ENCODE measurements at regions not wholly inside any gene's neighbourhood (a gene's known extent, or its start where the extent isn't known, plus 50 kb on each side); places are given as distances from the start of the nearest gene placed in this dataset.
"Not testable (repeated sequence)": the region's sequence is repeated elsewhere in the genome, so short reads cannot be mapped to it uniquely, and the experiment has no call there.

DNA sequence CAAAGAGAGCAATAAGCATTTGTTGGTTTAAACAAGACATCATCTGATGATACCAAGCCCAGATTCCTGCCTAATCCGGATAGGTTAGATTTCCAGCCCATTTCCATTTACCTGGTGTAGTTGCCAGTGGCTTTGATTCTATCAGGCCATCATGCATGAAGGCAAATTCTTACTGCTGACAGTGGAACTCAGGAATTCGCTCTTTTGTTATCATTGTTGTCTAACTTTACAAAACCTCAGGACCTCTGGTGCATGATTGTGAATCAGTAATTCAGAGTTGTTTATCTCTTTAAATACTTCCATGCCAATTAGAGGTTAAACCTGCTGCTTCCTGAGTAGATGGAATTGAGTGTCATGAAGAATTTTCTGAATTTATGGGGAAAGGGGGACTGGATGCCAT is 76.5 kb downstream of the C9orf152 start:
- in situ Hi-C loops (cut with HindIII; ENCODE audit: low sequenced_read_pairs): no loop called here

DNA sequence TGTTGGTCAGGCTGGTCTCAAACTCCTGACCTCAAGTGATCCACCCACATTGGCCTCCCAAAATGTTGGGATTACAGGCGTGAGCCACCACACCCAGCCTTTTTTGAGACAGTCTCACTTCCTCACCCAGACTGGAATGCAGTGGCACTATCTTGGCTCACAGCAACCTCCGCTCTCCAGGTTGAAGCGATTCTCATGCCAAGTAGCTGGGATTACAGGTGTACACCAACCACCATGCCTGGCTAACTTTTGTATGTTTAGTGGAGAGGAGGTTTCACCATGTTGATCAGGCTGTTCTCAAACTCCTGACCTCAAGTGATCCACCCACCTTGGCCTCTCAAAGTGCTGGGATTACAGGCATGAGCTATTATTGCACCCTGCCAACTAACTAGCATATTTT is 75.4 kb downstream of the C9orf152 start:
- in situ Hi-C loops (cut with HindIII; ENCODE audit: low sequenced_read_pairs): not testable (repeated sequence)

DNA sequence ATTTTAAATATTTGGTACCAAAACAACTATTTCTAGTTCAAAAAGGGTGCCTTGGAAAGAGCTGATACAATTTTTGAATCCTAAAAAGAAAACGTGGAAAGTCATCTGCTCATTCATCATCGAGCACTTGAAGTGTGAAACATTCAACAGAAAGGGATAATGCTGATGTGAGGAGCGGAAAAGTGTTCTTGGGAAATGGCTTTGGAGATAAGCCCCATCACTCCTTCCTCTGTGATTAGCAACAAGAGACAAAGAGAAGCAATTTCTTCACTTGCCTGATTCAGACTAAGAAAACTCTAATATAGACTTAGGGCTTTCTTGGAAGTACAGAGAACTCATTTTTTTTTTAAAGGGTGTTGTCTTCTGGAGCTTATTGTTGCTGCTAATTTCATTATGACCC is 74.9 kb downstream of the C9orf152 start:
- in situ Hi-C loops (cut with HindIII; ENCODE audit: low sequenced_read_pairs): no loop called here

DNA sequence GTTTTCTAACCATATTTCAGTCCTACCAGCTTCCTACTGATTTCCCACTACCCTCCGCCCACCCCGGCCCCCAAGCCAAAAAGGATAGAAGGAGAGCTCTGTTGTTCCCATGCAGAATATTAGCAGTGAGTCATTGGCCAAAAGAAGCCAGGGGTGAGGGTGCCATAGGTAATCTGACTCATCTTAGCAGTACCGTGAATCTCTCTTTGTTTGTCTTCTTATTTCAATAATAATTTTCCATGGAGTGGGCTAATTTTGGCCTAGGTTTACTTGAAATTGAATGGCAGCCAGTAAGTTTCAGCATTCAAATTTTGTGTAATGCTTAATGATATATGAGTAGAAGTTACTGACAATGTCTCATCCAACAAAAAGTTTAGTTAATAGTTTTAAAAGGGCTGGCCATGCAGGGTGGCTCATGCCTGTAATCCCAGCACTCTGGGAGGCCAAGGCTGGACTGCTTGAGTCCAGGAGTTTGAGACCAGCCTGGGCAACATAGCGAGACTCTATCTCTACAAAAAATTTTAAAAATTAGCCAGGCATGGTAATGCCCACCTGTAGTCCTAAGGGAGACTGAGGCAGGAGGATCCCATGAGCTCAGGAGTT is 74.2 kb downstream of the C9orf152 start:
- in situ Hi-C loops (cut with HindIII; ENCODE audit: low sequenced_read_pairs): no loop called here

DNA sequence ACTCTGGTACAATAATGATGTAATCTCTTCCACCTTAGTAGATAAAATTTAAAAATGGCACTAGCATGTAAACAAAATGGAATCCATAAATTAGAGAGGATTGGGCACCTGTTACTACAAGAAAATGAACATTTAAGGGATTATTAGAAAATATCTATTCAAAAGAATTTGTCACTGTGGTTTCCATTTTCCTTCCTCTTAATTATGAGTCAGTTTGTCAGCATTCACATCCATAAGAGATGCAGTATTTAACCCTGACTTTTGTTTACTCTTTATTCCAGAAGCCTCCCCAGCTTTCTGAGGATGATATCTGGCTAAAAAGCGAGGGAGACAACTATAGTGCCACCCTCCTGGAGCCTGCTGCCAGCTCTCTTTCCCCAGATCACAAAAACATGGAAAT is 72.1 kb downstream of the C9orf152 start:
- in situ Hi-C loops (cut with HindIII; ENCODE audit: low sequenced_read_pairs): no loop called here

DNA sequence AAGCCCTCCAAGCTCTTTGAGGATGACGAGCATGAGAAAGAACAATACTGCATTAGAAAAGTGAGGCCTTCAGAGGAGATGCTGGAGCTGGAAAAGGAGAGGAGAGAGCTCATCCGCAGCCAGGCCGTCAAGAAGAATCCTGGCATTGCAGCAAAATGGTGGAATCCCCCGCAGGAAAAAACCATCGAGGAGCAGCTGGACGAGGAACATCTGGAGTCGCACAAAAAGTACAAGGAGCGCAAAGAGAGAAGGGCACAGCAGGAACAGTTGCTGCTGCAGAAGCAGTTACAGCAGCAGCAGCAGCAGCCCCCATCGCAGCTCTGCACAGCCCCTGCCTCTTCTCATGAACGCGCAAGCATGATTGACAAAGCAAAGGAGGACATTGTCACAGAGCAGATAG is 71.2 kb downstream of the C9orf152 start:
- in situ Hi-C loops (cut with HindIII; ENCODE audit: low sequenced_read_pairs): no loop called here

DNA sequence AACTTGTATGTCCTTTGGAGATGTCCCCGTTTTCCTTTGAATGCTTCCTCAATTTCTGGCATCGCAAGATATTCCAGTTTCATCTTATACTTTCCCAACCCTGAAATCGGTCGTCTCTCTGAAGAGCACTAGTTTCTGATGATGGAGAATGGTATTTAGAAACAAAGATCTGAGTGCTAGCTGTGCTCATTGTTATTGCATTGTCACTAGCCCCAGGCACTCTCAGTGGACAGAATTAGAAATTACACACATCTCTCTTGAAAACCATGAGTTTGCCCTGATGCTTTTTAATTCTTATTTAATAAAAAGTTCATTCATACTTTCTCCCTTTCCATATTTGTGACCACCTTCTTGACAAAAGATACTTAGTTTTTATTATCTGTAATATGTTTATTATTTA is 67.7 kb downstream of the C9orf152 start:
- in situ Hi-C loops (cut with HindIII; ENCODE audit: low sequenced_read_pairs): no loop called here

DNA sequence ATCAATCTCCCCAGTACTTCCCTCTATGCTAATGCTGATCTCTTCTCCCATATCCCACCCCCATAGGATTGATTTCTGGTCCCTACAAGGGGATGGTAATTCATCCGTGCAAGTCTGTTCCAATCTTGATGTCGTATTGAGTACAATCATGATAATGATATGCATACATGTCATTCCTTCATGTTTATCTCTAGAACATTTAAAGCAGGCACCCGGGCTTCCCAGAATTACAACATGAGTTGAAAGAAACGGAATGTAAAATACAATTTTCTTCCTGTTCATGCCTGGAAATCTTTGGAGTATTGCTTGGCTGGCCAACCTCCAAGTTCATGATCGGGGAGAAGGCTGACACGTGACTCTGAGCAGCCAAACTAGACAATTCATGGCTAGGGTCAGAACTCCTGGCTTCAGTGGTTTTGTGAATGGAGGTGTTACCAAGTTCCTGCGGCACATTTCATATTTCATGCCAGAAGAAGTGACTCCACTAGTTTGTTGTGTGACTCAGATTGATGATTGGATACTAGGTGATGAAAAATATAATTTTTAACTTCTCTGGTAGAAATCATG is 66.6 kb downstream of the C9orf152 start:
- in situ Hi-C loops (cut with HindIII; ENCODE audit: low sequenced_read_pairs): no loop called here

DNA sequence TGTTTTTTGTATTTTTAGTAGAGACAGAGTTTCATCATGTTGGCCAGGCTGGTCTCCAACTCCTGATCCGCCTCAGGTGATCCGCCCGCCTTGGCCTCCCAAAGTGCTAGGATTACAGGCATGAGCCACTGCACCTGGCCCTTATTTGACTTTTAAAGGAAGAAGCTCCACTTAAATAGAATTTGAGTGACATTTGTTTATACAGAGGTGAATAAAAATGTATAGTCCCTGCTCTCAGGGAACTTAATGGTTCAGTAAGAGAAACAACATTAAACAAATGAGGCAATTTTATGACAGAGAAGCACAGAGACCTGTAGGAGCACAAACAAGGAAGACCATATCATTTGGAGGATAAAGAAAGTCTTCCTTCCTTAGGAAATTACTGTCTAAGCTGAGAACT is 65.7 kb downstream of the C9orf152 start:
- in situ Hi-C loops (cut with HindIII; ENCODE audit: low sequenced_read_pairs): no loop called here

DNA sequence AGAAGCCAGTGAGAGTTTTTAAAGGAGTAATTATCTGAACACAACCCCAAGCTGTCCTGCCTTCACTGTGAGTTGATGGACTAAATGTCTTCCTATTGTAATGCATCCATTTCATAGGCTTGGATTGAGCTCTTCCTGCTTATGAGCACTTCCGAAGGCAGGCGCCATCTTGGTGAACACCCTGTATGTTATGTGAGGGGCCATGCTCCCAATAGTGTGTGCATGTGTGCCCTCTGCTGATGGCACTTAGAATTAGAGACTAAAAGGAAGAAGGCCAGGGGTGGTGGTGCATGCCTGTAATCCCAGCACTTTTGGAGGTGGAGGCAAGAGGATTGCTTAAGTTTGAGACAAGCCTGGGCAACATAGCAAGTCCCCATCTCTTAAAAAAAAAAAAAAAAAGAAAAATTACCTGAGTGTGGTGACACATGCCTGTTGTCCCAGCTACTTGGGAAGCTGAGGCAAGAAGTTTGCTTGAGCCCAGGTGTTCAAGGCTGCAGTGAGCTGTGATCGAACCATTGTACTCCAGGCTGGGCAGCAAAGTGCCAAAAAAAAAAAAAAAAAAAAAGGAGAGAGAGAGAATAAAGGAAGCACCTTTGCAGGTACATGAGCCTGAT is 65.0 kb downstream of the C9orf152 start:
- in situ Hi-C loops (cut with HindIII; ENCODE audit: low sequenced_read_pairs): no loop called here

DNA sequence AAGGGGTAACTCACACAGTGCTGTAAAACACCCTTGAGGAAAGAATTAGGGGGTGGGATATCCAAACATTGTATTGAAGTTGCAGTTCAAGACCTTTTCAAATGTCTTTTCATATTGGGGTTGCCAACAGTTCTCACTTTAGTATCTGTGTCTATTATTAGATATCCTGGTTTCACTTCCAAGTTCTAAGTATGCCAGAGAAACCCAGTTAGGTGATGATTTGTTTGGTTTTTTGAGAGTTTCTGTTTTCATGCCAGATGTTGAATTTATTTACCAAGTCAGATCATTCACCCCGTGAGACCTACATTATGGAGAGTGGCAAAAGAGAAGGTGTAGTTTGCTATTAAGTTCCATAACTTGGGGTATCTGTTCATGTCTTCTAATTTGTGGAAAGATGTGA is 64.5 kb downstream of the C9orf152 start:
- in situ Hi-C loops (cut with HindIII; ENCODE audit: low sequenced_read_pairs): no loop called here

DNA sequence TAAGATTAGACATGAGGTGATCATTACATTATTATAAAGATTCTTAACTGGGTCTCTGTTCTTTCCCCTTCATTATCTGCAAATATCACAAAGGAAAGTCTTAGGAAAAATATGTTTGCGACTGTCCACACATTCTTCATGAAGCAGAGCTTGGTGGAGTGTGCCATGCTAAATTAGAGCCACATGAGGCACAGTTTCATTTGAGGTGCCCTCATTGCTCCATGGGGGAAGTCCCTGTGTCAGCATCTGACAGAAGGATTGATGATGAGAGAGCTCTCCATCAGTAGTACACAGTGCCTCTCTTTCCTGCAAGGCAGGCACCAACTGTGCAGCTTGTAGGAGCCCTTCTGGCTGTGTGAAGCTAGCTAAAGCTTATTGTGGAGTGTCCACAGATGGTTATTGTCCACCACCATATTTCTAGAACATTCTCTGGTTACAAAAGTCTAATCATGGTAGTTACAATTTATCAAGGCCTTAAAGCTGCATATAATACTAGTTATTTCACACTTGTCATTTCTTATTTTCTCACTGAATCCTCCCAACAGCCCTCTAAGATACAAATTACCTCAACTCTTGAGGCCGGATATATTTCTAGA is 63.9 kb downstream of the C9orf152 start:
- in situ Hi-C loops (cut with HindIII; ENCODE audit: low sequenced_read_pairs): no loop called here

DNA sequence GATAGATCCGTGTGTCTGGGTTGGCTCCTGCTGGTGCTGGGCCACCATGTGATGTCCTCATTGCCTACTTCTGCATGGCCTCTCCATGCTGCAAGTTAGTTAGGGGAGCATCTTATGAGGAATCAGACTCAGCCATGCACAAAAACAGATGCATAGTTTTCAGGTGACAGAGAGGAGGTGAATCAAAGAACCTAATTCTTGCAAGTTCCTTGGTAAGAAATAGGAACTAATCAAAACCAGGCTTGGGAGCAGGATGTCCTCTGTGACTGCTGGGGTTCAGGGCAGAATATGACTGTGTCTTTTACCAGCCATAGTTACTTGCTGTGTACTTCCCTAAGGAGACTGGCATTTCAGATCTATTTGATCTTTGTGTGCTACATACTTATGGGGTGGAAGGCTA is 61.6 kb downstream of the C9orf152 start:
- in situ Hi-C loops (cut with HindIII; ENCODE audit: low sequenced_read_pairs): no loop called here

DNA sequence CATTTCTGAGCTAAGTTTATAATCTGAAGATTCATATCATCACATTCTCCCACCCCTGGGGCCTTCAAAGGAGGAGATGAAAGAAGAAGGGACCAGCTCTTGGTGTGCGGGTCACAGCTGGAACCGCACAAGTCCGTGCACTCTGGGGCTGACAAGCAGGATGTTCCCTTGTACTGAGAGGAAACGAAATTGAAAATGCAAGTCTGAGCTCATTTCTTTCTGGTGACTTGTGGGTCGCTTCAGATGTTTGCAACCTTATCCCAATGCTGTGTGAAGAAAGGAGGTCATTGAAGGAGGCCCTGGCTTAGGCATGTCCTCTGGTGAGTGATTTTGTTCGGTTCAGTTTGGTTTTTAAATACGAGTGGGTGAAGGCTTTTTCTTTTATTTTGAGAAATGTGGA is 59.6 kb downstream of the C9orf152 start:
- in situ Hi-C loops (cut with HindIII; ENCODE audit: low sequenced_read_pairs): no loop called here

DNA sequence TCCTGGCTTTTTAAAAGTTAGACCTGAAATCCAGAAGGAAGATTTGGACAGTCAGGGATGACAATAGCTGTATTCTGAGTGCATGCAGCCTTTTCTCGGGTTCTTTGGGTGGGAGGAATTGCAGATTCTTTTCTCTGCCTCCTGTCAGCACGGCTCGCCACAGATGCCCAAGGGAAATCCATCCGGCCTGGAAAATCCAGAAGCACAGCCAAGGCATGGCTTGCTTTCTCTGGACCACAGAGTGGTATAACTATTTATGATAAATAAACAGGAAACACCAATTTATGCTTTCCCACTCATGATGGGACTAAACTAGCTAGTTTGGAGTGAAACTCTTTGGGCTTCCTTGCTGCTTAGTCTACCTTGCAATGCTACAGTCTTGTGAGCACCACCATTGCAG is 59.1 kb downstream of the C9orf152 start:
- in situ Hi-C loops (cut with HindIII; ENCODE audit: low sequenced_read_pairs): no loop called here

All from DLD1 (cell line).